GM18861 (cell line): ENCODE measurements at regions not wholly inside any gene's neighbourhood (a gene's known extent, or its start where the extent isn't known, plus 50 kb on each side); places are given as distances from the start of the nearest gene placed in this dataset.
"Not testable (repeated sequence)": the region's sequence is repeated elsewhere in the genome, so short reads cannot be mapped to it uniquely, and the experiment has no call there.

Experiments used
- ATAC-seq: cut with Tn5 transposase; IDR thresholded peaks from one replicate; pipeline ENCODE4 v1.9.1; 2021; ENCODE audit not compliant: unreplicated experiment

GRCh38 chr9:81811688-81812087 is 116.5 kb upstream of the SPATA31D4 start:
- ATAC-seq, result not testable (repeated sequence)

DNA sequence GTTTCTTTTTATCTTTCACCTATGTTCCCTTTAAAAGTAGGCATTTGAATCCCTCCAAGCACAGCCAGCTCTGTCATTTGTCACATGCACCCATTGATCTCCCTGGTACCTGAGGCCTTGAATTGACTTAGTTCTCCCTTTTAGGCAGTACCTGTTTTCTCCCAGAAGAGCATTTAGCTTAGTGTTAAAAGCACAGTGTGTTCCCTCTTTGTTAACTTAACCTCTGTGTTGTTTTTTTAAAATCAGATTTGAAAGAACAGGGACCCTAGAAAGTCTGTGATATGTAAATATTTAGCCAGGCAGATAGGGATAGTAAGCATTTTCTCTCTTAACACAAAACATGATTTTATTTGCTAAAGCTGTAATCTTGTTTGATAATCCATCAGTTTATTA is 113.8 kb upstream of the SPATA31D4 start:
- ATAC-seq, result peak; percentile 6

DNA sequence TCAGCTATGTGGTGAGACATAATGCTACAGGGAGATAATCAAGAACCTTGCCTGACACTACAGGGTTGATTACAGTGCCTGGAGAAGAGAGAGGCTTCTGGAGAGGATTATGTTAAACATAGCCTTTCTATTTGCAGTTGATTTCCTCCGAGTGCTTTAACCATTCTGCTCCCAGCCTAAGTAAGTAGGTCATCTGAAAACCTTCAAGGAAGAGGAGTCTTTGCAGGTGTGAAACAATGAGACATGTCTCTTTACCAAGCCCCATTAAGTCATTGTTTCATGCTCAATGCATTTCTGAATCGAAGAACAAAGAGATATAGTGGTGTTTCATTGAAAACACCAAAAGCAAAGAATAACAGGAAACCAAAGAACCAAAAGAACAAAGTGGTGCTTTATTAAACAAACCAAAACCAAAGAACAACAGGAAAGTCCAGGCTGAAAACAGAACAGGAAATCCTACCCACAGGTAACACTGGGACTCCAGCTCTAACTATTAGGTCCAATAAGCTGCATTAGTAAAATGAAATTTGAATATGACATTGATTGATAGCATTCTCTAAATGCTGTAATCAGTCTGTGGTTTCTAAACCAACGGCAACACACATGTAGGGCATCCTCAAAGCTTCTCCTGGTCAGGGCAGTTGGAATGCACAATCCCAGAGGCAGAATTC is 113.3 kb upstream of the SPATA31D4 start:
- ATAC-seq, result peak; percentile 47

- no peak for ATAC-seq
Measured at GRCh38 chr9:81815781-81816180, 112.4 kb upstream of the SPATA31D4 start.

DNA sequence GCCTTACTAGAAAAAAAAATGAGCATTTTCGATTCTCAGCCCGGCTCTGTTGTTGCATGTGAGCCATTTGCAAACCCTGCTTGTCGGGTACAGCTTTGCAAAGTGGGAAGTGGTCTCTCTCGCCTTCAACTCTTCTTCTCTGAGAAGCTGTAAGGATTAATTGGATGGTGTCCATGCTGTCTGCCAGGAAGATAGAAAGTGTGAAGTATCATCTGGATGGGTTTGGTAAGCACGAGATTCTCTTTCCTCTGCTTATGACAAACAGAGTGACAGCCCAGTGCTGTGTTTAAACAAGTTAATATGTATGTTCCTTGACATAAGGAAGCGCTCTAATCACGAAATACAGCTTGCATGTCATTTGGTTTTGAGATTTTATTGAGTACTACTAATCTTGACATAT is 109.1 kb upstream of the SPATA31D4 start:
- no peak for ATAC-seq

GRCh38 chr9:81819859-81820546 is 108.2 kb upstream of the SPATA31D4 start:
- no peak for ATAC-seq

- no peak for ATAC-seq
Measured at GRCh38 chr9:81822301-81822865, 105.8 kb upstream of the SPATA31D4 start.

DNA sequence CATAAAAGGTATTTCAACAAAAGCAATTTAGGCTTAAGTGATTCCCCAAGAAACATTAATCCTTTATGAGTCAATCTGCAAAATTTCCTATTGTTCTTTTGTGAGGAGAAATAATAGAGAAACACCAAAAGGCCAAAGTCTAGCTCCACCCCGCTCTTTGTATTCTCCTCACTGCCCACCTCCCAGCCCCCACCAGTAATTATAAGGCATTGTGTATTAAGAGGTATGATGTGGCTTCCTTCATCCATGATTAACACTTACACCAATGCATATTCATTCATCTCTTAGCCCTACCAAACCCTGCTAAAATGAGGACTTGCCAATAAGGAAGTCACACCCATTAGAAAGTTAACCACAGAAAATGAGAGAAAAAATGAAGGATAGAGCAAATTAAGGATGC is 105.3 kb upstream of the SPATA31D4 start:
- no peak for ATAC-seq

GRCh38 chr9:81823672-81824554 is 104.3 kb upstream of the SPATA31D4 start:
- no peak for ATAC-seq

GRCh38 chr9:81824802-81825730 is 103.2 kb upstream of the SPATA31D4 start:
- no peak for ATAC-seq

- ATAC-seq, result no peak
Measured at GRCh38 chr9:81825846-81826516, 102.2 kb upstream of the SPATA31D4 start.

GRCh38 chr9:81826517-81826906 is 101.7 kb upstream of the SPATA31D4 start:
- no peak for ATAC-seq

GRCh38 chr9:81827616-81828296 is 100.5 kb upstream of the SPATA31D4 start:
- peak; percentile 66 for ATAC-seq

DNA sequence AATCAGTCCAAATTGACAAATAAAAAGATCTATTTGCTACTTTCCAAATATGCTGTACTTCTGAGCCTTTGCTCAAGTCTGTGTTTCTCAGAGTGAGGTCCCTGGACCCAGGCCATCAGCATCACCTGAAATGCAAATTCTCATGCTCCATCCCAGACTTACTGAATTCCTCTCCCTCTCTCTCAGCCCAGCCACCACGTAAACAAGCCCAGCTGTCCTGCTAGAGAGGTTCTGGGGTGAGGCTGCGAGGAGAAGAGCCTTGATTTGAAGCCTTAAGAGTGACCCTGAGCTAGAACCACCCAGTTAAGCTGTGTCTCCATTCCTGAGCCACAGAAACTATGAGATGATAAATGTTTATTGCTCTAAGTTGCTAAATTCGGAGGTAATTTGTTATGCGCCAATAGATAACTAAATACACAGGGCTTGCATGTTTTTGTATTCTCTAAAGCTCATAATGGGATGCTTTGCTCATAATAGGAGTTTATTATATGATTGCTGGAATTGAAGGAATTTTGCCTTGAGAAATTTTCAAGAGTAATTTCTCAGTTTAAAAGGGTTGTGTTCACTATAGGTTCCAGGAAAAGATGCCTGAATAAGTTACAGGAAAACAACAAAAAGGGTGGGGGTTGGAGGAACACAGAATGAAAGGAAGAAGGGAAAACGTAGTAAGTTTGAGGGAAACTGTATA is 98.9 kb upstream of the SPATA31D4 start:
- ATAC-seq, result no peak

DNA sequence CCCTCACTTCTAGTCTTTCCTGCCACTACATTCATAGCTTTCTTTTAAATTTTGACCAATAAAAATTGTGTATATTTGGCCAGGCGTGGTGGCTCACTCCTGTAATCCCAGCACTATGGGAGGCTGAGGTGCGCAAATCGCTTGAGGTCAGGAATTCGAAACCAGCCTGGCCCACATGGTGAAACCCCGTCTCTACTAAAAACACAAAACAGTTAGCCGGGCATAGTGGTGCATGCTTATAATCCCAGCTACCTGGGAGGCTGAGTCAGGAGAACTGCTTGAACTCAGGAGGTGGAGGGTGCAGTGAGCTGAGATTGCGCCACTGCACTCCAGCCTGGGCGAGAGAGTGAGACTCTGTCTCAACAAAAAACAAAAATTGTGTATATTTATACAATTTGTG is 97.8 kb upstream of the SPATA31D4 start:
- ATAC-seq, result not testable (repeated sequence)

GRCh38 chr9:81832571-81833285 is 95.5 kb upstream of the SPATA31D4 start:
- ATAC-seq, result no peak

GRCh38 chr9:81833563-81834345 is 94.5 kb upstream of the SPATA31D4 start:
- no peak for ATAC-seq
